Brain microvascular endothelial cell (primary cell): ENCODE measurements at regions not wholly inside any gene's neighbourhood (a gene's known extent, or its start where the extent isn't known, plus 50 kb on each side); places are given as distances from the start of the nearest gene placed in this dataset.

Experiments
- DNase-seq: peaks from one replicate; pipeline ENCODE4 v3.0.0-alpha.2; 2020
- H3K27ac ChIP-seq: fragments of 250-450 bp; sonication (Bioruptor Pico); 2 replicates; pipeline ENCODE4 v1.5.1; 2020; ENCODE audit warnings: mild to moderate bottlenecking, moderate library complexity
- H3K27me3 ChIP-seq: fragments of 250-450 bp; sonication (Bioruptor Pico); replicated peaks from 2 replicates; pipeline ENCODE4 v1.5.1; 2020; ENCODE audit warnings: mild to moderate bottlenecking
- H3K36me3 ChIP-seq: fragments of 250-450 bp; sonication (Bioruptor Pico); replicated peaks from 2 replicates; pipeline ENCODE4 v1.5.1; 2020; ENCODE audit warnings: mild to moderate bottlenecking
- H3K4me3 ChIP-seq: 2 replicates; pipeline ENCODE4 v1.5.1; 2011; ENCODE audit warnings: low read depth, mild to moderate bottlenecking, control low read depth, low read length, moderate library complexity
- CTCF ChIP-seq: IDR thresholded peaks from 2 replicates; pipeline ENCODE4 v1.5.1; 2011; ENCODE audit warnings: low read depth, mild to moderate bottlenecking, moderate library complexity, low read length, control low read depth, inconsistent platforms; ENCODE audit errors: missing control alignments
- in situ Hi-C: cut with HindIII; loops from 2 replicates; pipeline ENCODE4 v1.10.0; 2017; ENCODE audit warnings: low sequenced_read_pairs, low pct_ligation_motif_present

GRCh38 chr6:105952772-105953690, 133.1 kb upstream of the PRDM1 start:
- DNase-seq: no peak
- no peak for TF ChIP-seq CTCF
- H3K27ac ChIP-seq: no peak overlapping the region
- H3K36me3 ChIP-seq: no peaks in the 10 kb centered on the region
- in situ Hi-C loops: no loop called here
- H3K27me3 ChIP-seq: no peaks in the 10 kb centered on the region
- no peak overlapping the region for H3K4me3 ChIP-seq

GRCh38 chr6:105952326-105952725, 133.8 kb upstream of the PRDM1 start:
- H3K27ac ChIP-seq: no peak overlapping the region

GRCh38 chr6:105951322-105951721, 134.8 kb upstream of the PRDM1 start:
- Histone ChIP-seq H3K36me3 (no peaks in the 10 kb centered on the region), H3K27me3 (no peaks in the 10 kb centered on the region), H3K4me3 (no peak overlapping the region), H3K27ac (no peak overlapping the region)
- TF ChIP-seq CTCF: no peak
- in situ Hi-C loops: no loop called here
- DNase-seq: no peak

More at GRCh38 chr6:105952326-105952725, 133.8 kb upstream of the PRDM1 start:
- H3K27me3 ChIP-seq: no peaks in the 10 kb centered on the region
- in situ Hi-C loops: no loop called here
- H3K4me3 ChIP-seq: no peak overlapping the region
- TF ChIP-seq CTCF: no peak
- DNase-seq: no peak
- H3K36me3 ChIP-seq: no peaks in the 10 kb centered on the region

GRCh38 chr6:105949869-105950268, 136.3 kb upstream of the PRDM1 start:
- in situ Hi-C loops: no loop called here
- DNase-seq: no peak
- TF ChIP-seq CTCF: no peak
- Histone ChIP-seq H3K36me3 (no peaks in the 10 kb centered on the region), H3K27me3 (no peaks in the 10 kb centered on the region), H3K4me3 (no peak overlapping the region), H3K27ac (no peak overlapping the region)

GRCh38 chr6:105943514-105943913, 142.6 kb upstream of the PRDM1 start:
- TF ChIP-seq CTCF: no peak
- in situ Hi-C loops: no loop called here
- H3K27ac ChIP-seq: no peak overlapping the region
- no peak for DNase-seq
- no peaks in the 10 kb centered on the region for H3K27me3 ChIP-seq
- H3K4me3 ChIP-seq: no peak overlapping the region
- H3K36me3 ChIP-seq: no peaks in the 10 kb centered on the region
